GF-D8 (cell line): ENCODE measurements at regions not wholly inside any gene's neighbourhood (a gene's known extent, or its start where the extent isn't known, plus 50 kb on each side); places are given as distances from the start of the nearest gene placed in this dataset.

Experiments
- DNase-seq: peaks from one replicate; lab custom pipeline; 2025; lab: John Stamatoyannopoulos, UW

- no peak for DNase-seq
These were observed 135.4 kb downstream of the CCT6B start for GRCh38 chr17:34825884-34826283.

GRCh38 chr17:34825102-34825501 is 136.2 kb downstream of the CCT6B start:
- no peak for DNase-seq

GRCh38 chr17:34823023-34823422 is 138.2 kb downstream of the CCT6B start:
- no peak for DNase-seq

GRCh38 chr17:34822007-34822739 is 139.1 kb downstream of the CCT6B start:
- DNase-seq = no peak

GRCh38 chr17:34820922-34821321 is 140.3 kb downstream of the CCT6B start:
- no peak for DNase-seq

- no peak for DNase-seq
These were observed 140.9 kb downstream of the CCT6B start for GRCh38 chr17:34820248-34820801.

- no peak for DNase-seq
These were observed 143.8 kb downstream of the CCT6B start for GRCh38 chr17:34817252-34818035.

- DNase-seq = no peak
These were observed 144.4 kb downstream of the CCT6B start for GRCh38 chr17:34816848-34817247.

GRCh38 chr17:34813290-34813689 is 148.0 kb downstream of the CCT6B start:
- DNase-seq = no peak

GRCh38 chr17:34811561-34811960 is 149.7 kb downstream of the CCT6B start:
- no peak for DNase-seq

- no peak for DNase-seq
These were observed 160.6 kb downstream of the CCT6B start for GRCh38 chr17:34800661-34801060.

- no peak for DNase-seq
These were observed 161.5 kb downstream of the CCT6B start for GRCh38 chr17:34799751-34800150.

- DNase-seq = no peak
These were observed 162.7 kb downstream of the CCT6B start for GRCh38 chr17:34798581-34798980.

GRCh38 chr17:34797720-34798119 is 163.5 kb downstream of the CCT6B start:
- no peak for DNase-seq

GRCh38 chr17:34793231-34793908 is 167.9 kb downstream of the CCT6B start:
- no peak for DNase-seq

- no peak for DNase-seq
These were observed 172.6 kb downstream of the CCT6B start for GRCh38 chr17:34788696-34789095.

GRCh38 chr17:34784526-34784925 is 176.7 kb downstream of the CCT6B start:
- DNase-seq = no peak

GRCh38 chr17:34782271-34782670 is 179.0 kb downstream of the CCT6B start:
- DNase-seq = no peak

- DNase-seq = no peak
These were observed 179.6 kb downstream of the CCT6B start for GRCh38 chr17:34781571-34782108.

- DNase-seq = no peak
These were observed 180.2 kb downstream of the CCT6B start for GRCh38 chr17:34781071-34781470.

GRCh38 chr17:34780438-34780837 is 180.8 kb downstream of the CCT6B start:
- no peak for DNase-seq
